ENCODE measurements at regions not wholly inside any gene's neighbourhood (a gene's known extent, or its start where the extent isn't known, plus 50 kb on each side); places are given as distances from the start of the nearest gene placed in this dataset.

GRCh38 chr19:30865511-30865910, 483.7 kb downstream of the TSHZ3 start:
- no peaks in the 10 kb centered on the region for H3F3A ChIP-seq (replicated peaks; ENCODE audit: low read depth)
- TF ChIP-seq REST (IDR thresholded peaks at IDR 0.05; ENCODE audit: unreplicated experiment) = no peak
- TF ChIP-seq CTCF (conservative IDR thresholded peaks at IDR 0.05; ENCODE audit: low read depth in 2 of 2) = no peak
- no peak for TF ChIP-seq JUNB (IDR thresholded peaks at IDR 0.05; ENCODE audit: unreplicated experiment)
- TF ChIP-seq ZNF331 (CRISPR knock-in tag; IDR thresholded peaks at IDR 0.05; ENCODE audit: low read depth) = no peak
- no peak for TF ChIP-seq EZH2phosphoT487 (IDR thresholded peaks at IDR 0.05; ENCODE audit: unreplicated experiment)
- TF ChIP-seq EZH2 (IDR thresholded peaks at IDR 0.05; ENCODE audit: low read depth, unreplicated experiment) = no peak
- TF ChIP-seq POLR2AphosphoS5 (IDR thresholded peaks at IDR 0.05; ENCODE audit: low read depth) = no peak
- no peak for TF ChIP-seq NANOG (IDR thresholded peaks at IDR 0.05; ENCODE audit: borderline replicate concordance)
- no peak for TF ChIP-seq ZNF462 (CRISPR knock-in tag; IDR thresholded peaks at IDR 0.05)
- TF ChIP-seq STAT1 (IDR thresholded peaks at IDR 0.05; ENCODE audit: unreplicated experiment) = no peak
- TF ChIP-seq CREB1 (CRISPR knock-in tag; IDR thresholded peaks at IDR 0.05; ENCODE audit: low read depth) = no peak
- TF ChIP-seq ZNF114 (CRISPR knock-in tag; IDR thresholded peaks at IDR 0.05) = no peak
- TF ChIP-seq ETS1 (IDR thresholded peaks at IDR 0.05) = no peak
- H3K27me3 ChIP-seq (ENCODE audit: insufficient read depth) = no peaks in the 10 kb centered on the region
- Mint-ChIP-seq H3K36me3 (ENCODE audit: low read depth) (no peaks in the 10 kb centered on the region; the same call in 2 of the 3 replicates), H3K9me3 (peaks cover 8% of the 10 kb centered on the region), H3K4me1 (no peaks in the 10 kb centered on the region), H3K27ac (no peak overlapping the region), H3K27me3 (ENCODE audit: insufficient read depth, low read depth, poor library complexity) (peaks cover 2% of the 10 kb centered on the region), H3K4me3 (no peak overlapping the region)
- no peak overlapping the region for H3K4me3 ChIP-seq
- H3K79me2 ChIP-seq (replicated peaks; ENCODE audit: insufficient read depth) = no peaks in the 10 kb centered on the region
- H3K27ac ChIP-seq (ENCODE audit: low read depth) = no peak overlapping the region
- no peaks in the 10 kb centered on the region for H3K9me2 ChIP-seq (ENCODE audit: insufficient read depth)
- no peaks in the 10 kb centered on the region for H3K36me3 ChIP-seq (ENCODE audit: insufficient read depth)
- no peak overlapping the region for H3K4me2 ChIP-seq
- H4K20me1 ChIP-seq (replicated peaks; ENCODE audit: insufficient read depth) = no peaks in the 10 kb centered on the region
- H3K4me1 ChIP-seq (ENCODE audit: insufficient read depth) = no peaks in the 10 kb centered on the region
- no peak for ATAC-seq
- H2AFZ ChIP-seq = no peak overlapping the region
- no peak for DNase-seq (ENCODE audit: low spot score)
